ENCODE measurements at regions not wholly inside any gene's neighbourhood (a gene's known extent, or its start where the extent isn't known, plus 50 kb on each side); places are given as distances from the start of the nearest gene placed in this dataset.

- H3K4me3 ChIP-seq (ENCODE audit: low read length), result no peak overlapping the region
- no peak for TF ChIP-seq ZNF274 (IDR thresholded peaks at IDR 0.05; ENCODE audit: low read depth, low read length)
Measured at GRCh38 chr18:66764230-66764629, 160.3 kb upstream of the CDH19 start.

GRCh38 chr18:66761166-66761565, 157.3 kb upstream of the CDH19 start:
- no peak for TF ChIP-seq ZNF274 (IDR thresholded peaks at IDR 0.05; ENCODE audit: low read depth, low read length)

GRCh38 chr18:66760559-66760958, 156.7 kb upstream of the CDH19 start:
- H3K4me3 ChIP-seq (ENCODE audit: low read length), result no peak overlapping the region
- no peak for TF ChIP-seq ZNF274 (IDR thresholded peaks at IDR 0.05; ENCODE audit: low read depth, low read length)

More at GRCh38 chr18:66761166-66761565, 157.3 kb upstream of the CDH19 start:
- H3K4me3 ChIP-seq (ENCODE audit: low read length), result no peak overlapping the region

GRCh38 chr18:66759050-66759828, 155.3 kb upstream of the CDH19 start:
- no peak for TF ChIP-seq ZNF274 (IDR thresholded peaks at IDR 0.05; ENCODE audit: low read depth, low read length)
- H3K4me3 ChIP-seq (ENCODE audit: low read length), result no peak overlapping the region

GRCh38 chr18:66757946-66758345, 154.1 kb upstream of the CDH19 start:
- no peak for TF ChIP-seq ZNF274 (IDR thresholded peaks at IDR 0.05; ENCODE audit: low read depth, low read length)
- no peak overlapping the region for H3K4me3 ChIP-seq (ENCODE audit: low read length)

- no peak for TF ChIP-seq ZNF274 (IDR thresholded peaks at IDR 0.05; ENCODE audit: low read depth, low read length)
- no peak overlapping the region for H3K4me3 ChIP-seq (ENCODE audit: low read length)
Measured at GRCh38 chr18:66754335-66754734, 150.4 kb upstream of the CDH19 start.

GRCh38 chr18:66752733-66753132, 148.8 kb upstream of the CDH19 start:
- H3K4me3 ChIP-seq (ENCODE audit: low read length), result no peak overlapping the region
- no peak for TF ChIP-seq ZNF274 (IDR thresholded peaks at IDR 0.05; ENCODE audit: low read depth, low read length)

- no peak for TF ChIP-seq ZNF274 (IDR thresholded peaks at IDR 0.05; ENCODE audit: low read depth, low read length)
- H3K4me3 ChIP-seq (ENCODE audit: low read length), result no peak overlapping the region
Measured at GRCh38 chr18:66749481-66750035, 145.7 kb upstream of the CDH19 start.

- TF ChIP-seq ZNF274 (IDR thresholded peaks at IDR 0.05; ENCODE audit: low read depth, low read length), result no peak
Measured at GRCh38 chr18:66749030-66749429, 145.1 kb upstream of the CDH19 start.

GRCh38 chr18:66742832-66743231, 138.9 kb upstream of the CDH19 start:
- H3K4me3 ChIP-seq (ENCODE audit: low read length), result no peak overlapping the region
- TF ChIP-seq ZNF274 (IDR thresholded peaks at IDR 0.05; ENCODE audit: low read depth, low read length), result no peak

More at GRCh38 chr18:66749030-66749429, 145.1 kb upstream of the CDH19 start:
- H3K4me3 ChIP-seq (ENCODE audit: low read length), result no peak overlapping the region

- no peak for TF ChIP-seq ZNF274 (IDR thresholded peaks at IDR 0.05; ENCODE audit: low read depth, low read length)
- no peak overlapping the region for H3K4me3 ChIP-seq (ENCODE audit: low read length)
Measured at GRCh38 chr18:66735933-66736332, 132.0 kb upstream of the CDH19 start.

- TF ChIP-seq ZNF274 (IDR thresholded peaks at IDR 0.05; ENCODE audit: low read depth, low read length), result no peak
- no peak overlapping the region for H3K4me3 ChIP-seq (ENCODE audit: low read length)
Measured at GRCh38 chr18:66734451-66734850, 130.6 kb upstream of the CDH19 start.

- TF ChIP-seq ZNF274 (IDR thresholded peaks at IDR 0.05; ENCODE audit: low read depth, low read length), result no peak
Measured at GRCh38 chr18:66731890-66732289, 128.0 kb upstream of the CDH19 start.

GRCh38 chr18:66729442-66730239, 125.8 kb upstream of the CDH19 start:
- H3K4me3 ChIP-seq (ENCODE audit: low read length), result no peak overlapping the region
- no peak for TF ChIP-seq ZNF274 (IDR thresholded peaks at IDR 0.05; ENCODE audit: low read depth, low read length)

More at GRCh38 chr18:66731890-66732289, 128.0 kb upstream of the CDH19 start:
- no peak overlapping the region for H3K4me3 ChIP-seq (ENCODE audit: low read length)

- no peak for TF ChIP-seq ZNF274 (IDR thresholded peaks at IDR 0.05; ENCODE audit: low read depth, low read length)
- no peak overlapping the region for H3K4me3 ChIP-seq (ENCODE audit: low read length)
Measured at GRCh38 chr18:66728951-66729350, 125.1 kb upstream of the CDH19 start.
